ENCODE measurements at regions not wholly inside any gene's neighbourhood (a gene's known extent, or its start where the extent isn't known, plus 50 kb on each side); places are given as distances from the start of the nearest gene placed in this dataset.

- Histone ChIP-seq H3K36me3 (ENCODE audit: insufficient read depth) (no peaks in the 10 kb centered on the region), H2AFZ (ENCODE audit: low read depth) (no peak overlapping the region), H4K20me1 (ENCODE audit: insufficient read depth) (no peaks in the 10 kb centered on the region), H3K27me3 (ENCODE audit: insufficient read depth, low read depth) (no peaks in the 10 kb centered on the region), H3K4me1 (ENCODE audit: low read depth, poor library complexity, severe bottlenecking) (peaks cover 7% of the 10 kb centered on the region), H3K27ac (no peak overlapping the region), H3K79me2 (ENCODE audit: insufficient read depth, low read depth) (no peaks in the 10 kb centered on the region), H3K9ac (no peak overlapping the region), H3K4me2 (no peak overlapping the region), H3K4me3 (IDR thresholded peaks at IDR 0.05; ENCODE audit: insufficient read depth, low read depth, low read length) (no peak overlapping the region)
- no peak for TF ChIP-seq CTCF (conservative IDR thresholded peaks at IDR 0.05; ENCODE audit: low read depth, low read length)
Observed at GRCh38 chr18:59810735-59811520, 88.9 kb upstream of the PMAIP1 start.

GRCh38 chr18:59810183-59810582, 89.6 kb upstream of the PMAIP1 start:
- Histone ChIP-seq H3K27me3 (ENCODE audit: insufficient read depth, low read depth) (no peaks in the 10 kb centered on the region), H3K79me2 (ENCODE audit: insufficient read depth, low read depth) (no peaks in the 10 kb centered on the region), H3K9ac (no peak overlapping the region), H3K4me1 (ENCODE audit: low read depth, poor library complexity, severe bottlenecking) (peaks cover 7% of the 10 kb centered on the region), H2AFZ (ENCODE audit: low read depth) (no peak overlapping the region), H4K20me1 (ENCODE audit: insufficient read depth) (no peaks in the 10 kb centered on the region), H3K4me2 (no peak overlapping the region), H3K36me3 (ENCODE audit: insufficient read depth) (no peaks in the 10 kb centered on the region), H3K27ac (no peak overlapping the region), H3K4me3 (IDR thresholded peaks at IDR 0.05; ENCODE audit: insufficient read depth, low read depth, low read length) (no peak overlapping the region)
- TF ChIP-seq CTCF (conservative IDR thresholded peaks at IDR 0.05; ENCODE audit: low read depth, low read length) = no peak

GRCh38 chr18:59802031-59802430, 97.8 kb upstream of the PMAIP1 start:
- no peak overlapping the region for H3K9ac ChIP-seq
- H3K4me2 ChIP-seq = peak overlapping the region; percentile 86
- no peak overlapping the region for H3K4me3 ChIP-seq (IDR thresholded peaks at IDR 0.05; ENCODE audit: insufficient read depth, low read depth, low read length)
- no peaks in the 10 kb centered on the region for H4K20me1 ChIP-seq (ENCODE audit: insufficient read depth)
- no peaks in the 10 kb centered on the region for H3K79me2 ChIP-seq (ENCODE audit: insufficient read depth, low read depth)
- TF ChIP-seq CTCF (conservative IDR thresholded peaks at IDR 0.05; ENCODE audit: low read depth, low read length) = no peak
- peak overlapping the region; percentile 39 for H2AFZ ChIP-seq (ENCODE audit: low read depth)
- H3K36me3 ChIP-seq (ENCODE audit: insufficient read depth) = no peaks in the 10 kb centered on the region
- no peaks in the 10 kb centered on the region for H3K27me3 ChIP-seq (ENCODE audit: insufficient read depth, low read depth)
- peaks cover 65% of the 10 kb centered on the region for H3K4me1 ChIP-seq (ENCODE audit: low read depth, poor library complexity, severe bottlenecking)
- peak overlapping the region; percentile 28; the same call in 1 of the 2 replicates for H3K27ac ChIP-seq

DNA sequence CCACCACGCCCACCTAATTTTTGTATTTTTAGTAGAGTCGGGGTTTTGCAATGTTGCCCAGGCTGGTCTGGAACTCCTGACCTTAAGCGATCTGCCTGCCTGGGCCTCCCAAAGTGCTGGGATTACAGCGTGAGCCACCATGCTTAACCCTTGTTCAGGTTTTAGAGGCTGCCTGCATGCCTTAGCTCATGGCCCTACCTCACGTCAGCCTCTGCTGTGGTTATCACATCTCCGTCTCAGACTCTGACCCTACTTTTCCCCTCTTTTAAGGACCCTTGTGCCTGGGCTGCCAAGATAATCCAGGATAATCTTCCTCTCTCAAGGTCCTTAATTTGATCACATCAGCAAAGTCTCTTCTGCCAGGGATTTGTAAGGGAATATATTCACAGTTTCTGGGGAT, 98.2 kb upstream of the PMAIP1 start:
- no peak overlapping the region for H3K4me3 ChIP-seq (IDR thresholded peaks at IDR 0.05; ENCODE audit: insufficient read depth, low read depth, low read length)
- no peaks in the 10 kb centered on the region for H3K27me3 ChIP-seq (ENCODE audit: insufficient read depth, low read depth)
- H3K36me3 ChIP-seq (ENCODE audit: insufficient read depth) = no peaks in the 10 kb centered on the region
- no peak for TF ChIP-seq CTCF (conservative IDR thresholded peaks at IDR 0.05; ENCODE audit: low read depth, low read length)
- H3K79me2 ChIP-seq (ENCODE audit: insufficient read depth, low read depth) = no peaks in the 10 kb centered on the region
- no peak overlapping the region for H3K9ac ChIP-seq
- peaks cover 69% of the 10 kb centered on the region for H3K4me1 ChIP-seq (ENCODE audit: low read depth, poor library complexity, severe bottlenecking)
- no peaks in the 10 kb centered on the region for H4K20me1 ChIP-seq (ENCODE audit: insufficient read depth)
- peak overlapping the region; percentile 39; the same call in 1 of the 2 replicates for H2AFZ ChIP-seq (ENCODE audit: low read depth)
- peak overlapping the region; percentile 28; the same call in 1 of the 2 replicates for H3K27ac ChIP-seq
- H3K4me2 ChIP-seq = peak overlapping the region; percentile 86

Measured in KMS-11 (cell line).